HEK293 (cell line): ENCODE measurements at regions not wholly inside any gene's neighbourhood (a gene's known extent, or its start where the extent isn't known, plus 50 kb on each side); places are given as distances from the start of the nearest gene placed in this dataset.

Source experiments
- RBAK ChIP-seq: fragments of 450-650 bp; formaldehyde crosslinking; IDR thresholded peaks from 2 replicates; pipeline ENCODE4 v1.5.1; 2016; ENCODE audit warnings: missing biosample characterization, missing genetic modification characterization
- ZBTB11 ChIP-seq: fragments of 450-650 bp; formaldehyde crosslinking; conservative IDR thresholded peaks from 2 replicates; pipeline ENCODE4 v1.5.1; 2016; ENCODE audit warnings: low read depth, missing biosample characterization, missing genetic modification characterization
- ZNF138 ChIP-seq: fragments of 450-650 bp; formaldehyde crosslinking; IDR thresholded peaks from 2 replicates; pipeline ENCODE4 v1.5.1; 2016; ENCODE audit warnings: missing biosample characterization, missing genetic modification characterization, borderline replicate concordance
- ZNF19 ChIP-seq: fragments of 450-650 bp; formaldehyde crosslinking; IDR thresholded peaks from 2 replicates; pipeline ENCODE4; 2016; ENCODE audit warnings: missing biosample characterization, missing genetic modification characterization, low read depth
- ZNF274 ChIP-seq, 2 experiments: fragments of 200-500 bp in 1 of 2; fragments of 450-650 bp in 1 of 2; sonication (Bioruptor generic) in 1 of 2; formaldehyde crosslinking in 1 of 2; IDR thresholded peaks; 2 replicates each; pipeline versions ENCODE4 v1.5.1 to v1.6.1; 2014 to 2016; ENCODE audit warnings: borderline replicate concordance in 1 of 2, inconsistent platforms in 1 of 2, low read length in 1 of 2, missing biosample characterization in 1 of 2, missing genetic modification characterization in 1 of 2
- ZNF449 ChIP-seq: fragments of 450-650 bp; formaldehyde crosslinking; IDR thresholded peaks from 2 replicates; pipeline ENCODE4 v1.5.1; 2017; ENCODE audit warnings: missing biosample characterization, mild to moderate bottlenecking, missing genetic modification characterization, moderate library complexity
- ZNF555 ChIP-seq: fragments of 450-650 bp; formaldehyde crosslinking; conservative IDR thresholded peaks from 2 replicates; pipeline ENCODE4 v1.5.1; 2017; ENCODE audit warnings: missing biosample characterization, mild to moderate bottlenecking, missing genetic modification characterization, inconsistent platforms
- ZNF629 ChIP-seq: fragments of 450-650 bp; formaldehyde crosslinking; IDR thresholded peaks from 2 replicates; pipeline ENCODE4 v1.5.1; 2017; ENCODE audit warnings: missing biosample characterization, missing genetic modification characterization
- ZNF701 ChIP-seq: fragments of 450-650 bp; formaldehyde crosslinking; IDR thresholded peaks from 2 replicates; pipeline ENCODE4 v1.5.1; 2016; ENCODE audit warnings: missing biosample characterization, missing genetic modification characterization
- ZNF785 ChIP-seq: fragments of 450-650 bp; formaldehyde crosslinking; IDR thresholded peaks from 2 replicates; pipeline ENCODE4 v1.5.1; 2016; ENCODE audit warnings: missing biosample characterization, missing genetic modification characterization
- TF ChIP-seq, protein P1 (sequence below): fragments of 450-650 bp; formaldehyde crosslinking; IDR thresholded peaks from 2 replicates; pipeline ENCODE4 v1.5.1; 2016; ENCODE audit warnings: missing biosample characterization, missing genetic modification characterization, low read depth
- TF ChIP-seq, protein P2 (sequence below): fragments of 450-650 bp; formaldehyde crosslinking; IDR thresholded peaks from 2 replicates; pipeline ENCODE4 v1.5.1; 2016; ENCODE audit warnings: missing biosample characterization, missing genetic modification characterization

DNA sequence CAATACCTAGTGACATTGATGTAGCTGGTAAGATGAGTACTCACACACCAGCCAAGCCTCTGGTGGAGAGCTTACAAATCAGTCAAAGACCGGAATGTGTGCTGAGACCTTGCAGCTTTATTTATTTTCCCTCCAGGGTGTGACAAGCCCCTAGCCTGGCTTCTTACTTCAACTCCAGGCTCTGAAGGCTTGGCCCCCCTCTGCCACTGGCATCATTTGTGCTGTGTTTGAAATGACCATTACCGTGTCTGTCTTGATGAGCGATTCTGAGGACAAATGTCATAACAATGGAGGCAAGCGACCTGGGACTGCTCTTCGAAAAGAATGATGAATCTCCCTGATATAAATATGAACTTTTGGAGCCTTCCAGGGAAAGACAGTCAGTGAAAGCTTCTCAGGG is 749.9 kb upstream of the HS6ST1 start:
- TF ChIP-seq, protein P1, sequence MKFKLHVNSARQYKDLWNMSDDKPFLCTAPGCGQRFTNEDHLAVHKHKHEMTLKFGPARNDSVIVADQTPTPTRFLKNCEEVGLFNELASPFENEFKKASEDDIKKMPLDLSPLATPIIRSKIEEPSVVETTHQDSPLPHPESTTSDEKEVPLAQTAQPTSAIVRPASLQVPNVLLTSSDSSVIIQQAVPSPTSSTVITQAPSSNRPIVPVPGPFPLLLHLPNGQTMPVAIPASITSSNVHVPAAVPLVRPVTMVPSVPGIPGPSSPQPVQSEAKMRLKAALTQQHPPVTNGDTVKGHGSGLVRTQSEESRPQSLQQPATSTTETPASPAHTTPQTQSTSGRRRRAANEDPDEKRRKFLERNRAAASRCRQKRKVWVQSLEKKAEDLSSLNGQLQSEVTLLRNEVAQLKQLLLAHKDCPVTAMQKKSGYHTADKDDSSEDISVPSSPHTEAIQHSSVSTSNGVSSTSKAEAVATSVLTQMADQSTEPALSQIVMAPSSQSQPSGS = no peak
- TF ChIP-seq, protein P2, sequence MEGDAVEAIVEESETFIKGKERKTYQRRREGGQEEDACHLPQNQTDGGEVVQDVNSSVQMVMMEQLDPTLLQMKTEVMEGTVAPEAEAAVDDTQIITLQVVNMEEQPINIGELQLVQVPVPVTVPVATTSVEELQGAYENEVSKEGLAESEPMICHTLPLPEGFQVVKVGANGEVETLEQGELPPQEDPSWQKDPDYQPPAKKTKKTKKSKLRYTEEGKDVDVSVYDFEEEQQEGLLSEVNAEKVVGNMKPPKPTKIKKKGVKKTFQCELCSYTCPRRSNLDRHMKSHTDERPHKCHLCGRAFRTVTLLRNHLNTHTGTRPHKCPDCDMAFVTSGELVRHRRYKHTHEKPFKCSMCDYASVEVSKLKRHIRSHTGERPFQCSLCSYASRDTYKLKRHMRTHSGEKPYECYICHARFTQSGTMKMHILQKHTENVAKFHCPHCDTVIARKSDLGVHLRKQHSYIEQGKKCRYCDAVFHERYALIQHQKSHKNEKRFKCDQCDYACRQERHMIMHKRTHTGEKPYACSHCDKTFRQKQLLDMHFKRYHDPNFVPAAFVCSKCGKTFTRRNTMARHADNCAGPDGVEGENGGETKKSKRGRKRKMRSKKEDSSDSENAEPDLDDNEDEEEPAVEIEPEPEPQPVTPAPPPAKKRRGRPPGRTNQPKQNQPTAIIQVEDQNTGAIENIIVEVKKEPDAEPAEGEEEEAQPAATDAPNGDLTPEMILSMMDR (tag by site-specific recombination) = no peak
- no peak for TF ChIP-seq ZNF785 (tag by site-specific recombination)
- TF ChIP-seq ZNF449 = no peak
- no peak for TF ChIP-seq ZNF701 (tag by site-specific recombination)
- TF ChIP-seq ZNF19 (tag by site-specific recombination) = no peak
- no peak for TF ChIP-seq ZNF629 (tag by site-specific recombination)
- no peak for TF ChIP-seq ZNF555
- no peak for TF ChIP-seq ZBTB11 (tag by site-specific recombination)
- no peak for TF ChIP-seq ZNF274 (IDR thresholded peaks at IDR 0.05; ENCODE audit: low read length)
- TF ChIP-seq ZNF274 (tag by site-specific recombination; IDR thresholded peaks at IDR 0.05; ENCODE audit: borderline replicate concordance) = no peak
- TF ChIP-seq RBAK (tag by site-specific recombination) = no peak
- TF ChIP-seq ZNF138 = no peak
